RWPE2 (cell line): ENCODE measurements at regions not wholly inside any gene's neighbourhood (a gene's known extent, or its start where the extent isn't known, plus 50 kb on each side); places are given as distances from the start of the nearest gene placed in this dataset.

Source experiments
- ATAC-seq: fragments of 200-7000 bp; cut with Tn5 transposase; 3 replicates; pipeline ENCODE4 v1.9.1; 2021; ENCODE audit warnings: low read depth
- DNase-seq: peaks from one replicate; pipeline ENCODE4 v3.0.0-alpha.2; 2020; ENCODE audit warnings: low spot score
- H3K27ac ChIP-seq: fragments of 450-650 bp; 2 replicates; pipeline ENCODE4 v1.5.1; 2017; ENCODE audit warnings: mild to moderate bottlenecking; ENCODE audit not compliant: poor library complexity, severe bottlenecking
- H3K27me3 ChIP-seq: fragments of 250-450 bp; sonication (Bioruptor Pico); 2 replicates; pipeline ENCODE4 v1.5.1; 2021; ENCODE audit warnings: mild to moderate bottlenecking, moderate library complexity; ENCODE audit not compliant: insufficient read depth, poor library complexity, severe bottlenecking
- H3K36me3 ChIP-seq: fragments of 250-450 bp; sonication (Bioruptor Pico); 2 replicates; pipeline ENCODE4 v1.5.1; 2020; ENCODE audit warnings: low read depth, mild to moderate bottlenecking, moderate library complexity
- H3K4me1 ChIP-seq: fragments of 250-450 bp; sonication (Bioruptor Pico); 2 replicates; pipeline ENCODE4 v1.5.1; 2021; ENCODE audit warnings: mild to moderate bottlenecking, moderate library complexity; ENCODE audit not compliant: insufficient read depth, poor library complexity, severe bottlenecking
- H3K4me3 ChIP-seq: fragments of 250-450 bp; sonication (Bioruptor Pico); 2 replicates; pipeline ENCODE4 v1.5.1; 2021; ENCODE audit warnings: mild to moderate bottlenecking, moderate library complexity; ENCODE audit not compliant: severe bottlenecking
- H3K9me3 ChIP-seq: fragments of 250-450 bp; sonication (Bioruptor Pico); 2 replicates; pipeline ENCODE4 v1.5.1; 2021; ENCODE audit warnings: mild to moderate bottlenecking, moderate library complexity; ENCODE audit not compliant: severe bottlenecking
- CTCF ChIP-seq: fragments of 450-650 bp; IDR thresholded peaks from one replicate; pipeline ENCODE4 v1.5.1; 2017; ENCODE audit warnings: mild to moderate bottlenecking, moderate library complexity; ENCODE audit not compliant: poor library complexity, severe bottlenecking

DNA sequence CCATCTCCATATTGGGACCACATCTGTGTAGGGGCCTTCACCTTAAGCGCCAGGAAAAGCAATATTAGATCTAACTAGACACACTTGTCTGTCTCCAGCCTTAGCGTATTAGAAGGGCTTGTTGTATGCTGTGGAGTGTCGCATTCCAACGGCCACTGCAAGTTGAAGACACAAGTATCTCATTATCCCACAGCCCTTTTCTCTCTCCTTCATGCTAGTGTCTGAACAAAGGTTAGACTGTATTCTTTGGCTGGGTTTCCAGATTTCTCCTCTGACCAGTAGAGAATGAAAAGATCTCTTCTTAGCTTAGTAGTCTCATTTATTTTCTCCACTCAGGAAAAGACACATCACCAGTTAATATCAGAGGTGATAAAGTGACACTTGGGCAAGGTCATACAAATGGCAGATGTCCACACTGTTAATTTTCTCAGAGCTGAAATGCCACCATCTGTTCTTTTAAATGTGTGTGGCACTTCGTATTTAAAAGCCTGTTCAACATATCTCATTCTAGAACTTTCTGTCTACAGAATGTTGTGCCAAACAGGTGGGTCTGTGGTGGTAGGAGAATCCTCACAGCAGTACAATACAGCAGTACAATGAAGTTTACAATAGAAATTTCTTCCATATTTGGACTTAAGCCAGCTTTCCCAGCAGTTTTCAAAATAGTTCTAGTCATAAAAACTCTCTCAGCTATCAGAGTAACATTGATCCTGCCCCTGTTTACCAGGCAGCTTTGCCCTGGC lies 94.0 kb upstream of the ITGA6 start:
- no peaks in the 10 kb centered on the region for H3K9me3 ChIP-seq
- H3K4me3 ChIP-seq = no peak overlapping the region
- ATAC-seq (no peak), DNase-seq (no peak)
- H3K4me1 ChIP-seq = no peaks in the 10 kb centered on the region
- no peaks in the 10 kb centered on the region for H3K36me3 ChIP-seq
- no peak overlapping the region for H3K27ac ChIP-seq
- H3K27me3 ChIP-seq = no peaks in the 10 kb centered on the region
- TF ChIP-seq CTCF = no peak

DNA sequence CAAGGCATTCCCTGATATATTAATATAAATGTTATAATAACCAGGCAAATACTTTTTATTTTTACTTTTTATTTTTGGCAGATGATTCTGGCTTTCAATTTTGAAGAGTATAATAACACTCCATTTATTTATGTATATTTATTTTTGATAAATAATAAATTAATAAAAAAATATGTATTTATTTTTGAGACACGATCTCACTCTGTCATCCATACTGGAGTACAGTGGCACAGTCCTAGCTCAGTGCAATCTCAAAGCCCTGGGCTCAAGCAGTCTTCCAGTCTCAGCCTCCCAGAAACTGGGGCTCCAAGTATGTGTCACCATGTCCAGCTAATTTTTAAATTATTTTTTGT lies 93.4 kb upstream of the ITGA6 start:
- Histone ChIP-seq H3K4me1 (no peaks in the 10 kb centered on the region), H3K27me3 (no peaks in the 10 kb centered on the region), H3K4me3 (no peak overlapping the region), H3K9me3 (no peaks in the 10 kb centered on the region), H3K36me3 (no peaks in the 10 kb centered on the region), H3K27ac (no peak overlapping the region)
- ATAC-seq (no peak), DNase-seq (no peak)
- TF ChIP-seq CTCF = no peak

DNA sequence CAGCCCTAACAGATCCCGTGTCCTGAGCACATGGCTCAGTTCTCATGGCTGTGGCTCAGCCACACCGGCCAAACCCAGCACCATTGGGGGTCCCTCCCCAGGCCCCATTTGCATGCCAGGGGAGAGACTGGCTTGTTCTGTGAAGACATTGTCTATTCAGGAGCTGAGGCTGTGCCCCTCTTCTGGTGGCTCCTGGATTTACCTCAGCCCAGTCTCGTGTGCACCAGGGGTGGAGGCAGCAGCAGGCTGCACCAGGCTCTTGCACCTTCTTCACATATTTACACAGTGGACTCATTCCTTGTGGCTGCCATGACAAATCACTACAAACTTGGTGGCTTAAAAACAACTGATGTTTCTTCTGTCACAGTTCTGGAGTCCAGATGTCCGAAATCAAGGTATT lies 92.4 kb upstream of the ITGA6 start:
- Histone ChIP-seq H3K27ac (no peak overlapping the region), H3K36me3 (no peaks in the 10 kb centered on the region), H3K9me3 (no peaks in the 10 kb centered on the region), H3K4me1 (peaks cover 7% of the 10 kb centered on the region), H3K4me3 (no peak overlapping the region), H3K27me3 (no peaks in the 10 kb centered on the region)
- no peak for TF ChIP-seq CTCF
- no peak for DNase-seq
- no peak for ATAC-seq

DNA sequence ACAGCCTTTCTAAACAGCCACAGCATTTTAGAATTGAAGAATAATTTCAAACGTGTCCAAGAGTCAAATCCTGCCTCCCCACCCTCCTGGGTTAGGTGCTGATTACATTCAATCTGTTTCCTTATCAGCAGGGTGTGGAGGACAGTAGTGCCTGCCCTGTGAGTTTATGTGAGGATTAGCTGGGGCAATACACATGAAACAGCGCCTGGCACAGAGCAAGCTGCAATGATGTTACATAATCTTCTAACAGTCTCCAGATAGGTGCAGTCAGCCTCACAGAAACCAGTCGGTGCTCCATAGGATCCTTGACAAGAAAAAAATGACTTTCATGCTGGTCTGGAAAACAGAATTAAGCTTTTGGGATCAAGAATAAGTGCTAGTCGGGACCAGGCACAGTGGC lies 91.7 kb upstream of the ITGA6 start:
- no peaks in the 10 kb centered on the region for H3K9me3 ChIP-seq
- H3K27ac ChIP-seq = no peak overlapping the region
- no peak for TF ChIP-seq CTCF
- no peaks in the 10 kb centered on the region for H3K36me3 ChIP-seq
- peaks cover 14% of the 10 kb centered on the region for H3K4me1 ChIP-seq
- no peak overlapping the region for H3K4me3 ChIP-seq
- DNase-seq (no peak), ATAC-seq (no peak)
- no peaks in the 10 kb centered on the region for H3K27me3 ChIP-seq

DNA sequence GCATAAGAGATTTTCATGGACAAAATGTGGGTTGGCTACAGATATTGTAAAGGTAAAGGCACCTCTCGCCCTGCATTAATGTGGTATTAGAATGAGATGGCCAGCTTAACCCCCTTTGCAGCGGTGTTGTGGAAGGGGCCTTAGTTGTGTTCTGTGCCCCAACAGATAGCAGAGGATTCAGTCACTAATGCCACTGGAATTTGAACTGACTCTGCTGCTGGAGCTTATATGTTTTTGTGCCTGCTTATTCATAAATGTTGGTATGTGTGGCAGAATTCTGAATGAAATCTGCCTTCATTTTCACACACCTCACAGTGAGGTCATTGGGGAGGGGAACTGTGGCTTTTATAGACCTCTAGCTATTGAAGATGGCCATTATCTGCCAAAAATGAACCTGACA lies 90.7 kb upstream of the ITGA6 start:
- no peak for DNase-seq
- no peaks in the 10 kb centered on the region for H3K36me3 ChIP-seq
- H3K4me3 ChIP-seq = no peak overlapping the region
- H3K27ac ChIP-seq = no peak overlapping the region
- no peaks in the 10 kb centered on the region for H3K9me3 ChIP-seq
- no peak for TF ChIP-seq CTCF
- ATAC-seq = no peak
- H3K27me3 ChIP-seq = no peaks in the 10 kb centered on the region
- peaks cover 19% of the 10 kb centered on the region for H3K4me1 ChIP-seq
